Calu3 (cell line): ENCODE measurements at regions not wholly inside any gene's neighbourhood (a gene's known extent, or its start where the extent isn't known, plus 50 kb on each side); places are given as distances from the start of the nearest gene placed in this dataset.

Source experiments
- BruUV-seq: library from RNA; stranded (reverse); fragments of 400-500 nt; replicated peaks from 2 replicates; lab custom pipeline; 2021; lab: Mats Ljungman, UMichigan
- CTCF ChIA-PET: fragments of 300-600 bp; sonication (Branson Sonifier 250); formaldehyde crosslinking; loops from one replicate; lab custom pipeline; 2022; ENCODE audit warnings: antibody characterized with exemption; lab: Charles Lee
- DNase-seq: peaks from one replicate; pipeline ENCODE4 v3.0.0; 2022
- H3K27ac Mint-ChIP-seq: one replicate; pipeline ENCODE4 v1.8.0; 2022; ENCODE audit warnings: mixed read lengths; ENCODE audit not compliant: unreplicated experiment
- H3K27me3 Mint-ChIP-seq: one replicate; pipeline ENCODE4 v1.8.0; 2022; ENCODE audit warnings: mixed read lengths; ENCODE audit not compliant: unreplicated experiment
- H3K36me3 Mint-ChIP-seq: one replicate; pipeline ENCODE4 v1.8.0; 2022; ENCODE audit warnings: mild to moderate bottlenecking, moderate library complexity, mixed read lengths; ENCODE audit not compliant: insufficient read depth, unreplicated experiment
- H3K4me1 Mint-ChIP-seq: one replicate; pipeline ENCODE4 v1.8.0; 2022; ENCODE audit warnings: mild to moderate bottlenecking, low read depth, mixed read lengths; ENCODE audit not compliant: unreplicated experiment
- H3K4me3 Mint-ChIP-seq: one replicate; pipeline ENCODE4 v1.8.0; 2022; ENCODE audit warnings: mild to moderate bottlenecking, low read depth, moderate library complexity, mixed read lengths; ENCODE audit not compliant: unreplicated experiment
- H3K9me3 Mint-ChIP-seq: one replicate; pipeline ENCODE4 v1.8.0; 2022; ENCODE audit warnings: low read depth, mixed read lengths; ENCODE audit not compliant: unreplicated experiment
- intact Hi-C: fragments of 100-400 bp; cut with micrococcal nuclease; formaldehyde crosslinking; loops from one replicate; pipeline ENCODE4 v1.10.0; 2022; ENCODE audit not compliant: unreplicated experiment
- TF ChIP-seq, protein P1 (sequence below): fragments of 200-600 bp; IDR thresholded peaks from one replicate; pipeline ENCODE4 v1.8.0; 2022; ENCODE audit warnings: antibody characterized with exemption; ENCODE audit not compliant: unreplicated experiment

DNA sequence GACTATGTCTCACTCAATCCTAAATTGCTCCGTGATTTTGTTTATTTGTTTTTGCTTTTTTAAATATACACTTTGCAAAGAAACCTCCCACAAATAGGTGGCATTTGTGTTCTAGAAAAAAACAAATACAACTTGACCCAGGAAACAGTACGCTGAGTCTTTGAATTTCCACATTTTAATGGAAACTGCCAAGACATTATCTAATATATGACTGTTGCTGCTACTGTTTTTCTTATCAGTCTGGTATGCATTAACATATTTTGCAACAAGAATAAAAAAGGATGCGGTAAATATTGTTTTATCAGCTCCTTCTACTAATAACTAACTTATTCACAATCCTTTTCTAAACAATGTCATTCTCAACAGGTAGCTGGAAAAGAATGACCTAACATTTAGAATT lies 187.4 kb downstream of the LRIG3 start:
- no TSS peak for BruUV-seq
- no peaks in the 10 kb centered on the region for H3K27me3 Mint-ChIP-seq
- DNase-seq, result no peak
- intact Hi-C loops, result no loop called here
- no peaks in the 10 kb centered on the region for H3K9me3 Mint-ChIP-seq
- H3K36me3 Mint-ChIP-seq, result no peaks in the 10 kb centered on the region
- TF ChIP-seq, protein P1, sequence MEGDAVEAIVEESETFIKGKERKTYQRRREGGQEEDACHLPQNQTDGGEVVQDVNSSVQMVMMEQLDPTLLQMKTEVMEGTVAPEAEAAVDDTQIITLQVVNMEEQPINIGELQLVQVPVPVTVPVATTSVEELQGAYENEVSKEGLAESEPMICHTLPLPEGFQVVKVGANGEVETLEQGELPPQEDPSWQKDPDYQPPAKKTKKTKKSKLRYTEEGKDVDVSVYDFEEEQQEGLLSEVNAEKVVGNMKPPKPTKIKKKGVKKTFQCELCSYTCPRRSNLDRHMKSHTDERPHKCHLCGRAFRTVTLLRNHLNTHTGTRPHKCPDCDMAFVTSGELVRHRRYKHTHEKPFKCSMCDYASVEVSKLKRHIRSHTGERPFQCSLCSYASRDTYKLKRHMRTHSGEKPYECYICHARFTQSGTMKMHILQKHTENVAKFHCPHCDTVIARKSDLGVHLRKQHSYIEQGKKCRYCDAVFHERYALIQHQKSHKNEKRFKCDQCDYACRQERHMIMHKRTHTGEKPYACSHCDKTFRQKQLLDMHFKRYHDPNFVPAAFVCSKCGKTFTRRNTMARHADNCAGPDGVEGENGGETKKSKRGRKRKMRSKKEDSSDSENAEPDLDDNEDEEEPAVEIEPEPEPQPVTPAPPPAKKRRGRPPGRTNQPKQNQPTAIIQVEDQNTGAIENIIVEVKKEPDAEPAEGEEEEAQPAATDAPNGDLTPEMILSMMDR, result no peak
- no peak overlapping the region for H3K4me3 Mint-ChIP-seq
- H3K27ac Mint-ChIP-seq, result no peak overlapping the region
- H3K4me1 Mint-ChIP-seq, result no peaks in the 10 kb centered on the region
- CTCF ChIA-PET, result interaction anchor here (0.5 kb wide), 1 partner anchor 1961 kb away, joined by 3 read pairs; no protein-coding TSS in a partner anchor

DNA sequence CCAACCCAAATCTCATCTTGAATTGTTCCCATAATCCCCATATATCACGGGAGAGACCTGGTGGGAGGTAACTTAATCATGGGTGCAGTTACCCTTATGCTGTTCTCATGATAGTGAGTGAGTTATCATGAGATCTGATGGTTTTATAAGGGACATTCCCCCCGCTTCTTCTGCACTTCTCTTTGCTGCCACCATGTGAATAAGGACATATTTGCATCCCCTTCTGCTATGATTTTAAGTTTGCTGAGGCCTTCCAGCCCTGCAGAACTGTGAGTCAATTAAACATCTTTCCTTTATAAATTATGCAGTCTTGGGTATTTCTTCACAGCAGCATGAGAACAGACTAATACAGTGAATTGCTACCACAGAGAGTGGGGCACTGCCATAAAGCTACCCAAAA lies 179.1 kb downstream of the LRIG3 start:
- CTCF ChIA-PET, result interaction anchor here (0.8 kb wide), 1 partner anchor 14 kb away, joined by 3 read pairs; no protein-coding TSS in a partner anchor
- H3K4me3 Mint-ChIP-seq, result no peak overlapping the region

GRCh38 chr12:58745348-58746125 lies 174.8 kb downstream of the LRIG3 start:
- BruUV-seq, result no TSS peak
- intact Hi-C loops, result no loop called here
- no peaks in the 10 kb centered on the region for H3K36me3 Mint-ChIP-seq
- H3K4me1 Mint-ChIP-seq, result no peaks in the 10 kb centered on the region
- H3K9me3 Mint-ChIP-seq, result no peaks in the 10 kb centered on the region
- CTCF ChIA-PET, result no interaction called here
- H3K27ac Mint-ChIP-seq, result no peak overlapping the region
- DNase-seq, result no peak
- no peak overlapping the region for H3K4me3 Mint-ChIP-seq
- TF ChIP-seq, protein P1, result no peak
- H3K27me3 Mint-ChIP-seq, result no peaks in the 10 kb centered on the region

More for the DNA sequence above, 179.1 kb downstream of the LRIG3 start:
- Mint-ChIP-seq H3K27me3 (no peaks in the 10 kb centered on the region), H3K9me3 (no peaks in the 10 kb centered on the region), H3K36me3 (no peaks in the 10 kb centered on the region), H3K4me1 (no peaks in the 10 kb centered on the region), H3K27ac (no peak overlapping the region)
- intact Hi-C loops, result no loop called here
- no TSS peak for BruUV-seq
- DNase-seq, result no peak
- TF ChIP-seq, protein P1, result no peak

DNA sequence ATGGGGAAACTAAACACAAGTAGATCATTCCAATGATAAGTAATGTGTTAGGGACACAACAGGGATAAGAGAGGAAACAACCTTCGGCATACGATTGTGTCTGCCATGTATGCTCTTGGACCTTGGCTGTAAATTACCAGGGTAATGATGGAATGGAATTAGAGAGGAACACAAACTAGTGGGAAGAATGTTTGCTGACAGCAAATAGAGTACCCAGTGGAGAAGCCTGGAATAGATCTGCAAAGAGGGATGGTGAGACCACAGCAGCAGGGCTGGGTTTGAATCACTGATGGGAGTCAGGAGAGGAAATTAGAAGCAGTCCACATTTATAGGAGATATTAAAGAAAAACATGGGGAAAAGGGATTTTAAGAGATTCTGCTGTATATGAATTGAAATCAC lies 172.8 kb downstream of the LRIG3 start:
- intact Hi-C loops, result no loop called here
- H3K9me3 Mint-ChIP-seq, result no peaks in the 10 kb centered on the region
- TF ChIP-seq, protein P1, result no peak
- H3K27ac Mint-ChIP-seq, result no peak overlapping the region
- H3K4me3 Mint-ChIP-seq, result no peak overlapping the region
- no TSS peak for BruUV-seq
- no peaks in the 10 kb centered on the region for H3K4me1 Mint-ChIP-seq
- no peak for DNase-seq
- H3K36me3 Mint-ChIP-seq, result no peaks in the 10 kb centered on the region
- CTCF ChIA-PET, result no interaction called here
- no peaks in the 10 kb centered on the region for H3K27me3 Mint-ChIP-seq
